Ascending aorta (tissue), 2 donors: ENCODE measurements at regions not wholly inside any gene's neighbourhood (a gene's known extent, or its start where the extent isn't known, plus 50 kb on each side); places are given as distances from the start of the nearest gene placed in this dataset.

Source experiments
- DNase-seq, 2 donors: peaks; one replicate each; pipeline ENCODE4 v3.0.0-alpha.2; 2019; ENCODE audit warnings: low spot score in 2 of 2
- H3K27ac ChIP-seq, 2 donors: fragments of 200-600 bp; sonication (generic); one replicate each; pipeline ENCODE4 v1.5.1; 2016 to 2017; ENCODE audit warnings: mild to moderate bottlenecking in 1 of 2
- H3K27me3 ChIP-seq: fragments of 200-600 bp; sonication (generic); one replicate; pipeline ENCODE4 v1.5.1; 2017
- H3K36me3 ChIP-seq, 2 donors: fragments of 200-600 bp; sonication (generic); one replicate each; pipeline ENCODE4 v1.5.1; 2016
- H3K4me1 ChIP-seq, 2 donors: fragments of 200-600 bp; sonication (generic); one replicate each; pipeline ENCODE4 v1.5.1; 2016 to 2017; ENCODE audit warnings: mild to moderate bottlenecking in 1 of 2
- H3K4me3 ChIP-seq, 2 donors: fragments of 200-600 bp; sonication (generic); one replicate each; pipeline ENCODE4 v1.5.1; 2016 to 2017; ENCODE audit warnings: mild to moderate bottlenecking in 1 of 2
- H3K9me3 ChIP-seq, 2 donors: fragments of 200-600 bp; sonication (generic); one replicate each; pipeline ENCODE4 v1.5.1; 2016
- CTCF ChIP-seq, 3 experiments: fragments of 200-600 bp in 2 of 3; fragments of 450-650 bp in 1 of 3; sonication (generic) in 2 of 3; IDR thresholded peaks; one replicate each; pipeline ENCODE4 v1.5.1; 2016 to 2019; ENCODE audit warnings: antibody characterized with exemption in 3 of 3, mild to moderate bottlenecking in 1 of 3, moderate library complexity in 1 of 3
- intact Hi-C: fragments of 100-400 bp; cut with DNase I; formaldehyde crosslinking; loops from one replicate; pipeline ENCODE4 v1.15.1; 2023

DNA sequence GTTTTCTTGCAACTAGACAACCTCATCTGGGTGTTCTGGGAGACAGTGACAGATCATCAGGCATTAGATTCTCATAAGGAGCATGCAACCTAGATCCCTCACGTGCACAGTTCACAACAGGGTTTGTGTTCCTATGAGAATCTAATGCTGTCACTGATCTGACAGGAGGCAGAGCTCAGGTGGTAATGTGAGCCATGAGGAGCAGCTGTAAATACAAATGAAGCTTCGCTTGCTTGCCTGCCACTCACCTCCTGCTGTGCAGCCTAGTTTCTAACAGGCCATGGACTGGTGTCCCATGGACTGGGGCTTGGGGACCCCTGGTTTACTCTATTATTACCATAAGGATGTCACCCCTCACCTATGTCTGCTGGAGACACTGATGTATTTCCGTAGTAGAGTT lies 166.8 kb downstream of the PSAT1 start:
- H3K9me3 ChIP-seq = peaks cover 0 to 5% of the 10 kb centered on the region in 2 donors
- no peaks in the 10 kb centered on the region for H3K36me3 ChIP-seq
- DNase-seq = no peak
- TF ChIP-seq CTCF (IDR thresholded peaks at IDR 0.05) = no peak
- no peak overlapping the region for H3K27ac ChIP-seq
- intact Hi-C loops = no loop called here
- no peaks in the 10 kb centered on the region for H3K4me1 ChIP-seq
- H3K4me3 ChIP-seq = no peak overlapping the region
- H3K27me3 ChIP-seq = no peaks in the 10 kb centered on the region

DNA sequence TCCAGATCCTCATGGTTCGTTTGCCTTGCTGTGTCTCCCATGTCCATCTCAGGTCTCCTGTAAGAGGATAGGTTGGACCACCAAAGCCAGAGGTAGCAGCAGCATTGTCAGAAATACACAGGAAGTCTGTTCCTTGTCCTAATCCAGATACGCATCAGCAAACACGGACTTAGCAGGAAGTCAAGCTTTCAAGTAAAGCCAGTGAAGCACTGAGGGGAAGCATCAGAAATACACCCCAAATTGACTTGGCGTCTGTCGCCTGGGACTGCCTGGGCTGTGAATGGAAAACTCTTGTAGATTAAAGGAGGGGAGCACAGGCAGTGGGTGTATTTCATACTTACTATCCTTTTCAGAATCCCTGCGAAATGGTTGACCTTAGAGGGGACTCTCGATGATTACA lies 171.3 kb downstream of the PSAT1 start:
- H3K4me1 ChIP-seq = no peaks in the 10 kb centered on the region
- H3K36me3 ChIP-seq = no peaks in the 10 kb centered on the region
- no peak overlapping the region for H3K27ac ChIP-seq
- H3K9me3 ChIP-seq = no peaks in the 10 kb centered on the region
- intact Hi-C loops = no loop called here
- no peak for TF ChIP-seq CTCF (IDR thresholded peaks at IDR 0.05)
- H3K27me3 ChIP-seq = no peaks in the 10 kb centered on the region
- no peak overlapping the region for H3K4me3 ChIP-seq
- DNase-seq = no peak

- Histone ChIP-seq H3K4me3 (no peak overlapping the region), H3K27me3 (no peaks in the 10 kb centered on the region), H3K27ac (no peak overlapping the region), H3K4me1 (no peaks in the 10 kb centered on the region), H3K9me3 (no peaks in the 10 kb centered on the region), H3K36me3 (no peaks in the 10 kb centered on the region)
- no peak for TF ChIP-seq CTCF (IDR thresholded peaks at IDR 0.05)
- no peak for DNase-seq
- intact Hi-C loops = no loop called here
These were observed 172.2 kb downstream of the PSAT1 start for GRCh38 chr9:78468974-78469576.

DNA sequence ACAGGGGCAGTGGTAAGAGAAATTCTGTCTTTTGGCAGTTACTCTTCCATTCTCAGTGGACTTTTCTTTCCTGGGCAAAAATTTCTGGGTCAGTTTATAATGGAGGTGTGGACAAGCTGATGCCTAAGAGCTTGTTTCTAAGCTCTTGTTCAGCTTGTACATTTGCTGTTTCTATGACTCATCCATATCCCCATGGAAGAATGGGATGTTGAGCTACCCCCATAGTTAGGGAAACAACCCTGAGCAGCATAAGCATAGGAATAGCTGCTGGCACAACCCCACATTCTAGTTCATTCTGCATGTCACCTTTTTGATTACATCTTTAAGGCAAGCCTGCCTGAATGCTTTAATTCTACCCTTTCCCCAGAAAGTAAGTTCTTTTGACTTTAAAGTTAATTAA lies 173.3 kb downstream of the PSAT1 start:
- DNase-seq = no peak
- H3K9me3 ChIP-seq = no peaks in the 10 kb centered on the region
- no peaks in the 10 kb centered on the region for H3K4me1 ChIP-seq
- H3K4me3 ChIP-seq = no peak overlapping the region
- H3K36me3 ChIP-seq = no peaks in the 10 kb centered on the region
- intact Hi-C loops = no loop called here
- H3K27ac ChIP-seq = no peak overlapping the region
- TF ChIP-seq CTCF (IDR thresholded peaks at IDR 0.05) = no peak
- H3K27me3 ChIP-seq = no peaks in the 10 kb centered on the region

DNA sequence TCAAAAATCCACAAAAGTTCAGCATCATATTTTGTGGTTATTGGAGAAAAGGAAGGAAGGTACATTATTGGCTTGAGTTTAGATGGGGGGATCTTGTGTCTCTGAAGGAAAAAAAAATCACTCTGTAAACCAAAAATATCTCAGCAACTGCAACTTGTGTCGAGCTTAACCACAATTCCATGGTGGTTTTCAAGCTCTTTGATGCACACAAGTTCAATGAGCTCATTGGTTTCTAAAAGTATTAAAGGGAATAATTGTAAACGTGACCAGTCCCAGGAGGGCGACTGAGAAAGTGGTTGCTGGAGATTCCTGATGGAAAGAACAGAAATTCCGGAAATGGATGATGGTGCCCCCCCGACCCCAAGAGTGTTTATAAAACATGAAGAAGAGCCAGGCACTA lies 173.8 kb downstream of the PSAT1 start:
- intact Hi-C loops = no loop called here
- Histone ChIP-seq H3K27ac (no peak overlapping the region), H3K4me1 (no peaks in the 10 kb centered on the region), H3K9me3 (no peaks in the 10 kb centered on the region), H3K4me3 (no peak overlapping the region), H3K36me3 (no peaks in the 10 kb centered on the region), H3K27me3 (no peaks in the 10 kb centered on the region)
- TF ChIP-seq CTCF (IDR thresholded peaks at IDR 0.05) = no peak
- DNase-seq = no peak

DNA sequence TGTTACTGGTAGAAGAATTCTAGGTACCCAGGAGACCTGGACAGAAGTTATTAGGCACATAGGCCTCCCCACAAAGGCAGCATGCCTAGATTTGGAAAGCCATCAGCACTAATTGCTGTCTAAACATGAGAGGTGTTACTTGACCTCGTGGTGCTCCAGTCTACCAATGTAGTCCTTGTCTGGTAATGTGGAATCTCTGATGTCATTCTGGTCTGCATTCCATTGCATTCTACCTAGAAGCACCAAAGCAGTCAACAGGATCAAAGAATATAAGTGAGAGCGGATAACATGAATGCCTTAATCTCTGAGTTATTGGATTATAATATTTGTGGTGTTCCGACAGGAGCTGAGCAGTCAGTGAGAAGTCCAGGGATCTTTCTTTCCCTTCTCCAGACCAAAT lies 175.2 kb downstream of the PSAT1 start:
- DNase-seq = no peak
- no peaks in the 10 kb centered on the region for H3K9me3 ChIP-seq
- H3K36me3 ChIP-seq = no peaks in the 10 kb centered on the region
- no peak for TF ChIP-seq CTCF (IDR thresholded peaks at IDR 0.05)
- no peak overlapping the region for H3K27ac ChIP-seq
- intact Hi-C loops = no loop called here
- H3K4me3 ChIP-seq = no peak overlapping the region
- no peaks in the 10 kb centered on the region for H3K4me1 ChIP-seq
- no peaks in the 10 kb centered on the region for H3K27me3 ChIP-seq
